Activated T-helper 2 cell treated with anti-CD3 and anti-CD28 coated beads, Interferon-gamma antibody, Interleukin-2, Interleukin-4, amounts not matched to agents 10 μg/mL and 5 μg/mL and 100 μg/mL, durations not matched to agents 14 hours and 24 hours and 36 hours (primary cell): ENCODE measurements at regions not wholly inside any gene's neighbourhood (a gene's known extent, or its start where the extent isn't known, plus 50 kb on each side); places are given as distances from the start of the nearest gene placed in this dataset.
"Not testable (repeated sequence)": the region's sequence is repeated elsewhere in the genome, so short reads cannot be mapped to it uniquely, and the experiment has no call there.

Source experiments
- DNase-seq: peaks from one replicate; pipeline ENCODE4 v3.0.0; 2021; ENCODE audit warnings: low spot score
- H3K27ac Mint-ChIP-seq: one replicate; pipeline ENCODE4 v1.8.0; 2021; ENCODE audit warnings: mixed read lengths
- H3K27me3 Mint-ChIP-seq: one replicate; pipeline ENCODE4 v1.8.0; 2021; ENCODE audit warnings: low read depth, mixed read lengths
- H3K36me3 Mint-ChIP-seq: one replicate; pipeline ENCODE4 v1.8.0; 2021; ENCODE audit warnings: low read depth, mixed read lengths
- H3K4me1 Mint-ChIP-seq: one replicate; pipeline ENCODE4 v1.8.0; 2021; ENCODE audit warnings: low read depth, mixed read lengths
- H3K4me3 Mint-ChIP-seq: one replicate; pipeline ENCODE4 v1.8.0; 2021; ENCODE audit warnings: low read depth, mild to moderate bottlenecking, moderate library complexity, mixed read lengths
- H3K9me3 Mint-ChIP-seq: one replicate; pipeline ENCODE4 v1.8.0; 2021; ENCODE audit warnings: mixed read lengths
- intact Hi-C: fragments of 100-400 bp; cut with micrococcal nuclease; formaldehyde crosslinking; loops from one replicate; pipeline ENCODE4 v1.15.1; 2023

DNA sequence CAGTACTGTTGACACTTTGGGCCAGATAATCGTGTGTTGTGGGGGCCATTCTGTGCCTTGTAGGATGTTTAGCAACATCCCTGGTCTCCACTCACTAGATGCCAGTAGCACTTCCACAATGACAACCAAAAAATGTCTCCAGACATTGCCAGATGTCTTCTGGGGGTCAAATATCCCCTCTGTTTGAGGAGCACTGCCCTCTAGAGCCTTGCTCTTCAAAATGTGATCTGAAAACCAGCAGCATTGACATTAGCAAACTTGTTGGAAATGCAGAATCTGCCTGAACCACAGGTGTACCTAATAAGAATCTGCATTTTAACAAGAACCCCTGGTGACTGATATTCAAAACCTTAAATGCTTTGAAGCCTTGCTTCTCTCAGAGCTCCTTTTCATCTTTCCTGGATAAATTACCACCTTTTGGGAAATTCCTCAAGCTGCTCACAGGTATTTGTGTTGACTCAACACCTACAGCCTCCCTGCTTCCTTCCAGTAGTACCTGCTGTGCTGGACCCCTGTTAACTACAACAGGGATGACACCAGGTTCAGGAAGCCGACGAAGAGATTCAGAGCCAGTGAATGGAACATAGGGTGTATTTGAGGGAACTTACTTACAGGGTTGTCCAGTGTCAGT lies 459.0 kb upstream of the NR3C2 start:
- no peak for DNase-seq
- no peaks in the 10 kb centered on the region for H3K36me3 Mint-ChIP-seq
- H3K4me3 Mint-ChIP-seq = no peak overlapping the region
- no peak overlapping the region for H3K27ac Mint-ChIP-seq
- intact Hi-C loops = no loop called here
- peaks cover 19% of the 10 kb centered on the region for H3K9me3 Mint-ChIP-seq
- H3K4me1 Mint-ChIP-seq = no peaks in the 10 kb centered on the region
- no peaks in the 10 kb centered on the region for H3K27me3 Mint-ChIP-seq

DNA sequence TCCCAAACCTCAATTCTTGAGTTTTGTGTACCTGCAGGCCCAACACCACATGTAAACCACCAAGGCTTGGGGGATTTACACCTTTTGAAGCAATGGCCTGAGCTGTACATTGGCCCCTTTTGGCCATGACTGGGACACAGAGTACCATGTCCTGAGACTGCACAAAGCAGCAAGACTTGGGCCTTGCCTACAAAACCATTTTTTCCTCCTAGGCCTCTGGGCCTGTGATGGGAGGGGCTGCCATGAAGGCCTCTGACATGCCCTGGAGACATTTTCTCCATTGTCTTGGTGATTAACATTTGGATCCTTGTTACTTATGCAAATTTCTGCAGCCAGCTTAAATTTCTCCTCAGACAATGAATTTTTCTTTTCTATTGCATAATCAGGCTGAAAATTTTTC lies 455.9 kb upstream of the NR3C2 start:
- H3K4me1 Mint-ChIP-seq = not testable (repeated sequence)

DNA sequence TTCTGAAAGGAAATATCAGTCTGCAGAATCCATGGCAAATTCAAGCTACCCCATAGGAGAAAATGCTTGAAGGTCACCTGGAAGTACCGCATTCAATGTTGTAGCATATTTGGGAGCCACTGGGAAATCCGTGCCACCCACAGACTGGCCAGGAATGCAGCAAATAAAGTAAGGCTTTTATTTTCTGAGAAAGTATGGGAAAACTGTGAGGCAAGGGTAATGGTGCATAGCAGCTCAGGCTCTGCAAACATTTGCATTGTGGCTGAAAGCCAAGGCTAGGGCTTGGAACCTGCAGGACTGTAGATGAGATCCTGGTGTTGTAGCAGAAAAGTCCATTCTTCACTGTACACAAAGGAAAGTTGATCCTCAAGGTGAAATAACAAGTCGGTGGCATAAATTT lies 450.9 kb upstream of the NR3C2 start:
- H3K36me3 Mint-ChIP-seq = no peaks in the 10 kb centered on the region
- H3K4me1 Mint-ChIP-seq = no peaks in the 10 kb centered on the region
- DNase-seq = no peak
- H3K9me3 Mint-ChIP-seq = peaks cover 3% of the 10 kb centered on the region
- H3K27me3 Mint-ChIP-seq = no peaks in the 10 kb centered on the region
- intact Hi-C loops = no loop called here
- H3K4me3 Mint-ChIP-seq = no peak overlapping the region
- no peak overlapping the region for H3K27ac Mint-ChIP-seq

More for the DNA sequence above, 455.9 kb upstream of the NR3C2 start:
- H3K9me3 Mint-ChIP-seq = peaks cover 19% of the 10 kb centered on the region
- intact Hi-C loops, DNase-seq, H3K4me3 Mint-ChIP-seq, H3K27ac Mint-ChIP-seq, H3K27me3 Mint-ChIP-seq, H3K36me3 Mint-ChIP-seq: not testable (repeated sequence)

GRCh38 chr4:148883891-148884290 lies 441.7 kb upstream of the NR3C2 start:
- intact Hi-C loops = no loop called here
- Mint-ChIP-seq H3K27ac (no peak overlapping the region), H3K27me3 (no peaks in the 10 kb centered on the region), H3K4me1 (no peaks in the 10 kb centered on the region), H3K9me3 (no peaks in the 10 kb centered on the region), H3K4me3 (no peak overlapping the region), H3K36me3 (no peaks in the 10 kb centered on the region)
- DNase-seq = no peak

DNA sequence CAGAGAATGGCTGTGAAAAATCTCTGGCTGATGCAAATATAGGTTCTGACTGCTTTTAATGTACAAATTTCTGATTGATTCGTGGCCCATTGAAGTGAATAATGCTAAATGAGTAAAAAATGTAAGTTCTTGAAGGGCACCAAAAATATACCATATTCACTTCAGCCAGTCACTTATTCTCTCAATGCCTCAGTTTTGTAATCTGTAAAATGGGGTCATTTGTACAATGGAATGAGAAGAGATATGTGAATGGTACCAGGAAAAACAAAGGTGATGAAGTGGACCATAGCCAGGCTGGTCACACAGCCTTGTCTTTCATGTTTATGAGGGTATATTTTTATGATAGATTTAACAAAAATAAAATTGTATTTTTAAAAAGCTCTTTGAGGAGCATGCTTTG lies 441.2 kb upstream of the NR3C2 start:
- Mint-ChIP-seq H3K27ac (no peak overlapping the region), H3K4me3 (no peak overlapping the region), H3K27me3 (no peaks in the 10 kb centered on the region), H3K36me3 (no peaks in the 10 kb centered on the region), H3K4me1 (no peaks in the 10 kb centered on the region), H3K9me3 (no peaks in the 10 kb centered on the region)
- intact Hi-C loops = no loop called here
- no peak for DNase-seq

DNA sequence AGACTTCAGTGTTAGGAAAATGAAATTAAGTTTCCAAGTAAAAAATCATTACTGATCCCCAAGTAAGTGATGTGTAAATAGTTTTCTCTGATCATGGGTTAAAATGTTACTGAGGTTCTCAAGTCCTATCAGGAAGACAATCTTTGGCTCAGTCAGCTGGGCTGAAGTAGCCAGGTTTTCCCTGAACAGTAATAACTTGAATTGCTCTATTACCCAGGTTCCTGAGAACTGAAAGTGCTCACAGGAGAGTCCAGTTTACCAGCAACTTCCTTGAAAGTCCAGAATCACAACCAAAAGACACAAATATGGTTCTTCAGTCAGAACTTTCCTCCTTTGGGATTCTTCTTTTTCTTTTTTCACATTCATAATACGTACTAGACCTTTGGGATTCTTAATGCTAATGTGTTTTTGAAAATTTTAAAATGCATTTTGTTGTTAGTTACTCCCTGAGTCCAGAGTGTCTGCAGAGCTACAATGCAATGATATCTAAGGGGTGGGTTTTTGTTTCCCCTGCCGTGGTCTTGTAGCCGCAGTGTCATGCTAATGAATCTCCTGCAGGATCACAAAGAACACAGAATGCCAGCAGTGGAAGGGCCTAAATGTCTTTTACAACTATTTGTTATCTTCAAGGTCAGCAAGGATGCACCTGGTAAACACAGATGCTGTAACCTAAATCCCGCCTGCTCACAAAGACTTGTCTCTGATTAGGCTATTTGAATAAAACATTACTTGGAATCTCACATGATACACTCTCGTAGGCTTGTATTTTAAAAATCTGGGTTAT lies 439.8 kb upstream of the NR3C2 start:
- Mint-ChIP-seq H3K27me3 (no peaks in the 10 kb centered on the region), H3K4me3 (no peak overlapping the region), H3K36me3 (no peaks in the 10 kb centered on the region), H3K9me3 (no peaks in the 10 kb centered on the region), H3K4me1 (no peaks in the 10 kb centered on the region), H3K27ac (no peak overlapping the region)
- intact Hi-C loops = no loop called here
- no peak for DNase-seq

DNA sequence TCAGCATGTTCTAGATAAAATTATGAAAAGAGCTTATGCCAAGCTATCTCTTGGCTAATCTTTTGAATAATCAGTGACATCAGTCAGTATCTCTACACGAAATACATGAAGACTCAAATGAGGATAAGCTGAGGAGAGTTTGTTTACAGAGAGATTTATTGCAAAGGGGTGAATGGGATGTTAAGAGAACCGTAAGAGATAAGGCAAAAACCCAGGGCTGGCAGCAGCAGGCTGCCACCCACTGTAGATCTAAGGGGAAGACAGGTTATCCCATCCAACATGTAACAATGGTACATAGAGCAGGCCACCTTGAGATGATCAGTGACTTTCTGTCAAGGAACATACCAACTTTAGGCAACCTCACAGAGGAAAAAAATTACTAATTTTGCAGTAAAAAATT lies 432.1 kb upstream of the NR3C2 start:
- Mint-ChIP-seq H3K27me3 (no peaks in the 10 kb centered on the region), H3K27ac (no peak overlapping the region), H3K36me3 (no peaks in the 10 kb centered on the region), H3K9me3 (no peaks in the 10 kb centered on the region), H3K4me3 (no peak overlapping the region), H3K4me1 (no peaks in the 10 kb centered on the region)
- intact Hi-C loops = no loop called here
- DNase-seq = no peak

- Mint-ChIP-seq H3K9me3 (no peaks in the 10 kb centered on the region), H3K4me1 (no peaks in the 10 kb centered on the region)
Measured at GRCh38 chr4:148868191-148868590, 426.0 kb upstream of the NR3C2 start.

DNA sequence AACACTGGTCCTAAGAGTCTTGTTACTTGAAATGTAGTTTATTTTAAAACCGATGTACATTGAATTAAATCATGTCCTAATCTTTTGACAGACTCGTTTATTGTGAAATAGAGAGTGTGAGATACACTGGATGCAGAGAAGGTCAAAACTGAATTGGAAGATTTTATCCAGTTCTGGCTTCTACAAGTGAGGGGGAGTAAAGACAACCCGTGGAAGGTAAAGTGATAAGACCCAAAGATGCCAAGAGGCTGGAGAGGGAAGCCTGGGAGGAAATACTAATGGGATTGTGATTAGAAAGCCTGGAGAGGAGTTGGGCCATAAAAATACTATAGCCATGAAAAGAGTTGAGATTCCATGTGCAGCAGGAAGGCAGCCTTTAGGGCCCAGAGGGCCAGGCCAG lies 424.5 kb upstream of the NR3C2 start:
- H3K9me3 Mint-ChIP-seq = no peaks in the 10 kb centered on the region
- H3K27me3 Mint-ChIP-seq = no peaks in the 10 kb centered on the region
- H3K4me1 Mint-ChIP-seq = no peaks in the 10 kb centered on the region
- no peak for DNase-seq
- no peaks in the 10 kb centered on the region for H3K36me3 Mint-ChIP-seq
- no peak overlapping the region for H3K27ac Mint-ChIP-seq
- intact Hi-C loops = no loop called here
- no peak overlapping the region for H3K4me3 Mint-ChIP-seq

More at GRCh38 chr4:148868191-148868590, 426.0 kb upstream of the NR3C2 start:
- no peak overlapping the region for H3K27ac Mint-ChIP-seq
- intact Hi-C loops = no loop called here
- H3K4me3 Mint-ChIP-seq = no peak overlapping the region
- H3K36me3 Mint-ChIP-seq = no peaks in the 10 kb centered on the region
- H3K27me3 Mint-ChIP-seq = no peaks in the 10 kb centered on the region
- DNase-seq = no peak

DNA sequence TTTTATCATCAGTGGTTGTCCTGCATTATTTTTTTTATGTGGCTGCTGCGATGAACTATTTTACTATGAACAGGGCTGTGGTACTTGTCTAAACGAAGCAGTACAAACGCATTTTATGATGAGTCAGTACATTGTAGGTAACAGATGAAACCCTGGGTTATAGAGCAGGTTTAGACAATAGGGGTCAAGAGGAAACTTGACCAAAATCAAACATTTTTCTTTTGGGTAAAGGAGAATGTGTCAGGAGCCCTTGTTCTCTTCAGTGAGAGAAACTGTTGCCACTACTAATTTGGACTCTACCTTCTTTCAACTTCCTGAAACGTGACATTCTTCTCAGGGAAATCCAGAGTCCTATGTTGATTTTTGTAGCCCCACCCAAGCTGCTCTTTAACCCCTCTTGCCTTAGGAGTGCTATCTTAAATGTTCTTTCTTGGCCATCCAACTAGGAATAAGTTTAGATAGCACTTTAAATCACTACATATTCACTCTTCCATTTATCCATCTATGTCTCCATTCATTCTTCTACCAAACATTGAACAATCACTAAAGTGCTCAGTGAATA lies 415.8 kb upstream of the NR3C2 start:
- Mint-ChIP-seq H3K27ac (no peak overlapping the region), H3K9me3 (no peaks in the 10 kb centered on the region), H3K4me3 (no peak overlapping the region), H3K27me3 (no peaks in the 10 kb centered on the region), H3K36me3 (no peaks in the 10 kb centered on the region), H3K4me1 (no peaks in the 10 kb centered on the region)
- intact Hi-C loops = no loop called here
- no peak for DNase-seq

DNA sequence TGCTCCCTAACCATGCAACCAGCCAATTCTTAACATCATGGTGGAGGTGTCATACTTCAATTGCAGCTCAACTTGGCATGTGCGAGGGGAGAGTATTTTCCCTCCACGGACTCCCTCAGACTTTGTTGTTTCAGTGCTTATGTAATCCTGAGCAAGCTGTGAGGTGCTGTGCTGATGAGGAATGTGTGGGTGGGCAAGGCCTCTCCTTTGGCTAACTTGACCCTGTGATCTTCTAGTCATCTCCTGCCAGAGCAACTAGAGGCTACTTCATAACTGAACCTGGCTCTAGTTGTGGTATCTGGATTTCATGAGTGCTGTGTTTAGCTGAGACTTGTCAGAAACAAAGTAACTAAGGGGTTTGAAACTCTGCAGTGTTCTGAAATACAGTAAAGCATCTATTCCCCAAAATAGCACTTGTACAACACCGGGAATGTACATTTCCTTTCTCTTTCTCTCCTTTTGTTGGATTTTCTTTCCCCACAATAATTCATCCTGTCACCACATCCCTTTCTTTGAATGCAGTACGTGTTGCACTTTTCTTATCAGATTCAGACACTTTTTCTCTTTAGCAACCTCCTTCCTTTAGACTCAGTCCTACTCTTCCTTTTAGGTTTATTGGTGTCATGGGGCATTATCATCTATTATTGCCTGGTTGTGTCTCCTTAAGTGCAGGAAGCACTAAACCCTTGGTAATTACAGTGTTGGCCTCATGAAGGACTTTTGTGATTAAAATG lies 415.2 kb upstream of the NR3C2 start:
- DNase-seq = no peak
- Mint-ChIP-seq H3K4me3 (no peak overlapping the region), H3K27me3 (no peaks in the 10 kb centered on the region), H3K27ac (no peak overlapping the region), H3K36me3 (no peaks in the 10 kb centered on the region), H3K9me3 (no peaks in the 10 kb centered on the region), H3K4me1 (no peaks in the 10 kb centered on the region)
- intact Hi-C loops = no loop called here

DNA sequence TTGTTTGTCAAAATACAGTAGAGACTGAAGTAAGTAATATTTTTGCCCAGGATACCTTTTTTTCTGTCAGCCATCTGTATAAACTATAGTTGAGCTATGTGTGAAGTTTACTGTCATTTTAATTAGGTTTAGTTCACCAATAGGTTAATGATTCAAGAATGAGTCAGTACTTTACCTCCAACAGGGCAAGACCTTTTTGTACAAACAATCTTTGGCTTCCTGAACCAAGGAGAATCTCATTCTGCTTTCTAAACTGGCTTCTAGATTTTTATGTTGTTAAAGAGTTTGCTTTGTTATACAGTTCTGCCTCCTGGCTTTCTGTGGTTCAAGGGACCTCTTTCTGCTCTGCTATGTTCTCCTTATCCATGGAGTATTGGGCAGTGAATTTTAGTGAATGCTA lies 412.0 kb upstream of the NR3C2 start:
- Mint-ChIP-seq H3K9me3 (no peaks in the 10 kb centered on the region), H3K4me3 (no peak overlapping the region), H3K4me1 (no peaks in the 10 kb centered on the region), H3K27me3 (no peaks in the 10 kb centered on the region), H3K27ac (no peak overlapping the region), H3K36me3 (no peaks in the 10 kb centered on the region)
- no peak for DNase-seq
- intact Hi-C loops = no loop called here
